Stimulated activated CD8-positive, alpha-beta memory T cell treated with anti-CD3 and anti-CD28 coated beads, Interleukin-12 subunit alpha, Interleukin-12 subunit beta, amount 100 ng/mL, for 1 hour (primary cell): ENCODE measurements at regions not wholly inside any gene's neighbourhood (a gene's known extent, or its start where the extent isn't known, plus 50 kb on each side); places are given as distances from the start of the nearest gene placed in this dataset.

Experiments
- DNase-seq: peaks from one replicate; pipeline ENCODE4 v3.0.0-alpha.2; 2020; ENCODE audit warnings: low read depth

GRCh38 chr3:34783876-34784275 lies 855.4 kb upstream of the ARPP21 start:
- no peak for DNase-seq

GRCh38 chr3:34793057-34793456 lies 846.3 kb upstream of the ARPP21 start:
- DNase-seq = no peak

- no peak for DNase-seq
Observed at GRCh38 chr3:34807611-34808010, 831.7 kb upstream of the ARPP21 start.

GRCh38 chr3:34808287-34808686 lies 831.0 kb upstream of the ARPP21 start:
- no peak for DNase-seq

- no peak for DNase-seq
Observed at GRCh38 chr3:34828847-34829246, 810.5 kb upstream of the ARPP21 start.

- no peak for DNase-seq
Observed at GRCh38 chr3:34832865-34833508, 806.3 kb upstream of the ARPP21 start.

GRCh38 chr3:34837848-34838741 lies 801.2 kb upstream of the ARPP21 start:
- no peak for DNase-seq

- no peak for DNase-seq
Observed at GRCh38 chr3:34842706-34843480, 796.4 kb upstream of the ARPP21 start.

GRCh38 chr3:34844323-34844620 lies 795.1 kb upstream of the ARPP21 start:
- DNase-seq = no peak

GRCh38 chr3:34851137-34851536 lies 788.2 kb upstream of the ARPP21 start:
- no peak for DNase-seq

- no peak for DNase-seq
Observed at GRCh38 chr3:34852844-34853439, 786.4 kb upstream of the ARPP21 start.

GRCh38 chr3:34856081-34856947 lies 783.0 kb upstream of the ARPP21 start:
- DNase-seq = no peak

- no peak for DNase-seq
Observed at GRCh38 chr3:34858067-34858660, 781.2 kb upstream of the ARPP21 start.

- no peak for DNase-seq
Observed at GRCh38 chr3:34859746-34860145, 779.6 kb upstream of the ARPP21 start.

GRCh38 chr3:34862456-34862855 lies 776.9 kb upstream of the ARPP21 start:
- DNase-seq = no peak

GRCh38 chr3:34863485-34863884 lies 775.8 kb upstream of the ARPP21 start:
- DNase-seq = no peak

GRCh38 chr3:34864011-34864410 lies 775.3 kb upstream of the ARPP21 start:
- no peak for DNase-seq

- DNase-seq = no peak
Observed at GRCh38 chr3:34865346-34865745, 774.0 kb upstream of the ARPP21 start.

GRCh38 chr3:34868935-34869334 lies 770.4 kb upstream of the ARPP21 start:
- no peak for DNase-seq

GRCh38 chr3:34869696-34870095 lies 769.6 kb upstream of the ARPP21 start:
- no peak for DNase-seq

GRCh38 chr3:34872406-34872805 lies 766.9 kb upstream of the ARPP21 start:
- no peak for DNase-seq
